ENCODE measurements at regions not wholly inside any gene's neighbourhood (a gene's known extent, or its start where the extent isn't known, plus 50 kb on each side); places are given as distances from the start of the nearest gene placed in this dataset.

- TF ChIP-seq REST (IDR thresholded peaks at IDR 0.05; ENCODE audit: unreplicated experiment) (no peak), CTCF (conservative IDR thresholded peaks at IDR 0.05; ENCODE audit: low read depth in 2 of 2) (no peak), ZNF331 (CRISPR knock-in tag; IDR thresholded peaks at IDR 0.05; ENCODE audit: low read depth) (no peak), NANOG (IDR thresholded peaks at IDR 0.05; ENCODE audit: borderline replicate concordance) (no peak), EZH2phosphoT487 (IDR thresholded peaks at IDR 0.05; ENCODE audit: unreplicated experiment) (no peak), CREB1 (CRISPR knock-in tag; IDR thresholded peaks at IDR 0.05; ENCODE audit: low read depth) (no peak), JUNB (IDR thresholded peaks at IDR 0.05; ENCODE audit: unreplicated experiment) (no peak), EZH2 (IDR thresholded peaks at IDR 0.05; ENCODE audit: low read depth, unreplicated experiment) (no peak), STAT1 (IDR thresholded peaks at IDR 0.05; ENCODE audit: unreplicated experiment) (no peak), POLR2AphosphoS5 (IDR thresholded peaks at IDR 0.05; ENCODE audit: low read depth) (no peak), ZNF114 (CRISPR knock-in tag; IDR thresholded peaks at IDR 0.05) (no peak), ZNF462 (CRISPR knock-in tag; IDR thresholded peaks at IDR 0.05) (no peak)
- TF ChIP-seq, protein P1, sequence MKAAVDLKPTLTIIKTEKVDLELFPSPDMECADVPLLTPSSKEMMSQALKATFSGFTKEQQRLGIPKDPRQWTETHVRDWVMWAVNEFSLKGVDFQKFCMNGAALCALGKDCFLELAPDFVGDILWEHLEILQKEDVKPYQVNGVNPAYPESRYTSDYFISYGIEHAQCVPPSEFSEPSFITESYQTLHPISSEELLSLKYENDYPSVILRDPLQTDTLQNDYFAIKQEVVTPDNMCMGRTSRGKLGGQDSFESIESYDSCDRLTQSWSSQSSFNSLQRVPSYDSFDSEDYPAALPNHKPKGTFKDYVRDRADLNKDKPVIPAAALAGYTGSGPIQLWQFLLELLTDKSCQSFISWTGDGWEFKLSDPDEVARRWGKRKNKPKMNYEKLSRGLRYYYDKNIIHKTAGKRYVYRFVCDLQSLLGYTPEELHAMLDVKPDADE (IDR thresholded peaks at IDR 0.05): no peak
Observed at GRCh38 chr17:71252436-71252835, 868.4 kb upstream of the SOX9 start.

All from GM23338 (cell line).